ENCODE measurements at regions not wholly inside any gene's neighbourhood (a gene's known extent, or its start where the extent isn't known, plus 50 kb on each side); places are given as distances from the start of the nearest gene placed in this dataset.

DNA sequence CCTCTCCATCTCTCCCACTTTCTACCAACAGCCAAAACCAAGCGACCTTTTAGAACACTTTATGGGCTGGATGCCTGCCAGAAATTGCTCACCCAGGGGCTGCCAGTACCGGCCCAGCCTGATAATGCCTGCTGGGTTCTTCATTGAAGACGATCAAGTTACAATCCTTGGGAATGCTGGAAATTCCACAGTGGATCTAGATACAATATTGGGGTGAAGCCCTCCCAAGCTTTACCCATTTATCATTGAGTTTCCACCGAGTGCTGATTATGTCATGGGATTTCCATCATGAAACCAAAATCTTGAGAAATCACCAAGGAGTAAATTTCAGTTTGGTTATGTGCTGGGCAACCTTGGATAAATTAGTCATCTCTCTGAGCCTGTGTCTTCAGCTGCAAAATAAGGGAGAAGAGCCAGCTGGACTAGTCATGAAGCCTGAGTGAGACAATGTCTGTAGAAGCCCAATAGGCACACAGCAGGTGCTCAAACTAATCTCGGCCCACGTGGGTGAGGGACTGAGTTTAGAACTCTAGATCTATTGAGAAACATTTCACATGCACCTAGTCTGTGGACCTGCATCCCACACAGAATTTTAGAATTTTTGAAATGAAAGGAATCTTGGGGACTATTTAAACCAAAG, 75.5 kb upstream of the CLMN start:
- TF ChIP-seq EP300 (IDR thresholded peaks at IDR 0.05) (no peak), POLR2A (IDR thresholded peaks at IDR 0.05) (no peak)
- TF ChIP-seq, protein P1, sequence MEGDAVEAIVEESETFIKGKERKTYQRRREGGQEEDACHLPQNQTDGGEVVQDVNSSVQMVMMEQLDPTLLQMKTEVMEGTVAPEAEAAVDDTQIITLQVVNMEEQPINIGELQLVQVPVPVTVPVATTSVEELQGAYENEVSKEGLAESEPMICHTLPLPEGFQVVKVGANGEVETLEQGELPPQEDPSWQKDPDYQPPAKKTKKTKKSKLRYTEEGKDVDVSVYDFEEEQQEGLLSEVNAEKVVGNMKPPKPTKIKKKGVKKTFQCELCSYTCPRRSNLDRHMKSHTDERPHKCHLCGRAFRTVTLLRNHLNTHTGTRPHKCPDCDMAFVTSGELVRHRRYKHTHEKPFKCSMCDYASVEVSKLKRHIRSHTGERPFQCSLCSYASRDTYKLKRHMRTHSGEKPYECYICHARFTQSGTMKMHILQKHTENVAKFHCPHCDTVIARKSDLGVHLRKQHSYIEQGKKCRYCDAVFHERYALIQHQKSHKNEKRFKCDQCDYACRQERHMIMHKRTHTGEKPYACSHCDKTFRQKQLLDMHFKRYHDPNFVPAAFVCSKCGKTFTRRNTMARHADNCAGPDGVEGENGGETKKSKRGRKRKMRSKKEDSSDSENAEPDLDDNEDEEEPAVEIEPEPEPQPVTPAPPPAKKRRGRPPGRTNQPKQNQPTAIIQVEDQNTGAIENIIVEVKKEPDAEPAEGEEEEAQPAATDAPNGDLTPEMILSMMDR (IDR thresholded peaks at IDR 0.05), result no peak
- DNase-seq (ENCODE audit: low spot score in 2 of 2), result no peak
- Histone ChIP-seq H3K4me1 (peaks cover 0 to under 1% (median 0%) of the 10 kb centered on the region in 4 donors), H3K9me3 (peaks cover 0 to 2% (median 0%) of the 10 kb centered on the region in 4 donors), H3K27ac (no peak overlapping the region), H3K4me3 (no peak overlapping the region), H3K27me3 (no peaks in the 10 kb centered on the region), H3K36me3 (no peaks in the 10 kb centered on the region)
- 59 to 67% methylated on average over 6 of the region's 6 CpGs for WGBS, 2 donors

- Histone ChIP-seq H3K27ac (no peak overlapping the region), H3K27me3 (no peaks in the 10 kb centered on the region), H3K9me3 (peaks cover 0 to 4% (median 0%) of the 10 kb centered on the region in 4 donors), H3K4me3 (no peak overlapping the region), H3K36me3 (no peaks in the 10 kb centered on the region), H3K4me1 (peaks cover 0 to 8% (median 0%) of the 10 kb centered on the region in 4 donors)
- DNase-seq (ENCODE audit: low spot score in 2 of 2), result no peak
- TF ChIP-seq, protein P1 (IDR thresholded peaks at IDR 0.05), result no peak
- TF ChIP-seq EP300 (IDR thresholded peaks at IDR 0.05) (no peak), POLR2A (IDR thresholded peaks at IDR 0.05) (no peak)
- WGBS, 2 donors, result 58 to 70% methylated on average over 3 of the region's 3 CpGs
These were observed 74.8 kb upstream of the CLMN start for GRCh38 chr14:95394297-95395097.

DNA sequence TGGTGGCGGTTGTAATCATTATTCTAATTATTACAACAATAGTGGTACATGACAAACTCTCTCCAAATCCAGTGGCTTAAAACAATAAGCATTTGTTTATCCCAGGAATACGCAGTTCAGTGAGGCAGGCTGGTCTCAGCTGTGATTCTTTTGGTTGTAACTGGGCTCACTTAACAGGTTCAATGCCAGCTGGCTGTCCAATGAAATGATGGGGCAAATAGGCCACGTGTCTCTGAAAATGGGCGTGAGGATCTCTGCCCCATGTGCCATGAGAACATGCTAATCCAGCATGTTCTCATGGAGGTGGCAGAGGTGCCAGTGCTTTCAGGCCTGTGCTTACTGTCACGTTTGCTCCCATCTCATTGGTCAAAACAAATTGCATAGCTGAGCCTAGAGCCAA, 73.1 kb upstream of the CLMN start:
- no peak for TF ChIP-seq POLR2A (IDR thresholded peaks at IDR 0.05)
- TF ChIP-seq EP300 (IDR thresholded peaks at IDR 0.05), result no peak
- H3K27me3 ChIP-seq, result no peaks in the 10 kb centered on the region
- no peak overlapping the region for H3K4me3 ChIP-seq
- whole genome bisulfite sequencing, 2 donors, result 58 to 62% methylated on average over 5 of the region's 5 CpGs
- peaks cover 0 to 17% (median 5%) of the 10 kb centered on the region in 4 donors for H3K4me1 ChIP-seq
- H3K27ac ChIP-seq, result peak overlapping the region in 1 of 4 donors; percentile 82
- no peak for DNase-seq (ENCODE audit: low spot score in 2 of 2)
- H3K36me3 ChIP-seq, result no peaks in the 10 kb centered on the region
- peaks cover 0 to 4% (median 0%) of the 10 kb centered on the region in 4 donors for H3K9me3 ChIP-seq

GRCh38 chr14:95391331-95391730, 71.6 kb upstream of the CLMN start:
- Histone ChIP-seq H3K9me3 (peaks cover 0 to 4% (median 0%) of the 10 kb centered on the region in 4 donors), H3K4me3 (no peak overlapping the region), H3K27me3 (no peaks in the 10 kb centered on the region), H3K4me1 (peaks cover 0 to 20% (median 5%) of the 10 kb centered on the region in 4 donors), H3K36me3 (no peaks in the 10 kb centered on the region), H3K27ac (peak overlapping the region in 2 of 4 donors; percentile 82)
- no peak for DNase-seq (ENCODE audit: low spot score in 2 of 2)
- 74 to 79% methylated on average over 2 of the region's 2 CpGs for WGBS, 2 donors
- TF ChIP-seq EP300 (IDR thresholded peaks at IDR 0.05) (no peak), POLR2A (IDR thresholded peaks at IDR 0.05) (no peak)
- TF ChIP-seq, protein P1 (IDR thresholded peaks at IDR 0.05), result no peak

GRCh38 chr14:95389471-95390011, 69.8 kb upstream of the CLMN start:
- WGBS, 2 donors, result 23 to 31% methylated on average over 9 of the region's 9 CpGs
- Histone ChIP-seq H3K27me3 (no peaks in the 10 kb centered on the region), H3K4me1 (peaks cover 0 to 20% (median 5%) of the 10 kb centered on the region in 4 donors), H3K9me3 (peaks cover 0 to 4% (median 0%) of the 10 kb centered on the region in 4 donors), H3K4me3 (no peak overlapping the region), H3K36me3 (no peaks in the 10 kb centered on the region), H3K27ac (peak overlapping the region; percentile 55 to 85 (median 77))
- TF ChIP-seq, protein P1 (IDR thresholded peaks at IDR 0.05), result no peak
- TF ChIP-seq EP300 (IDR thresholded peaks at IDR 0.05), result peak; percentile 68 to 95
- DNase-seq (ENCODE audit: low spot score in 2 of 2), result peak; percentile 59 to 67

All from tibial nerve (tissue), 4 donors.